ENCODE measurements at regions not wholly inside any gene's neighbourhood (a gene's known extent, or its start where the extent isn't known, plus 50 kb on each side); places are given as distances from the start of the nearest gene placed in this dataset.

- TF ChIP-seq CTCF (conservative IDR thresholded peaks at IDR 0.05; ENCODE audit: low read length) (no peak), EZH2phosphoT487 (IDR thresholded peaks at IDR 0.05; ENCODE audit: borderline replicate concordance) (no peak)
These were observed 54.9 kb upstream of the MAML3 start for GRCh38 chr4:140208921-140209320.

Measured in Loucy (cell line).